Karpas-422 (cell line): ENCODE measurements at regions not wholly inside any gene's neighbourhood (a gene's known extent, or its start where the extent isn't known, plus 50 kb on each side); places are given as distances from the start of the nearest gene placed in this dataset.

Experiments
- DNase-seq: peaks from one replicate; pipeline ENCODE4 v3.0.0-alpha.2; 2015
- H2AFZ ChIP-seq: fragments of 200-600 bp; sonication (generic); 2 replicates; pipeline ENCODE4 v1.6.1; 2014; ENCODE audit warnings: antibody characterized with exemption, low read length, mixed read lengths
- H3K27ac ChIP-seq: fragments of 200-600 bp; sonication (generic); 2 replicates; pipeline ENCODE4 v1.5.1; 2014; ENCODE audit warnings: mild to moderate bottlenecking, low read length, moderate library complexity
- H3K27me3 ChIP-seq: fragments of 200-600 bp; sonication (generic); 2 replicates; pipeline ENCODE4 v1.6.1; 2014; ENCODE audit warnings: low read length, mixed read lengths
- H3K36me3 ChIP-seq: fragments of 200-600 bp; sonication (generic); 2 replicates; pipeline ENCODE4 v1.6.1; 2014; ENCODE audit warnings: low read length, mixed read lengths; ENCODE audit not compliant: insufficient read depth
- H3K4me1 ChIP-seq: fragments of 200-600 bp; sonication (generic); 2 replicates; pipeline ENCODE4 v1.6.1; 2014; ENCODE audit warnings: mild to moderate bottlenecking, low read length, mixed read lengths
- H3K4me2 ChIP-seq: fragments of 200-600 bp; sonication (generic); 2 replicates; pipeline ENCODE4 v1.6.1; 2014; ENCODE audit warnings: low read length, low read depth, mild to moderate bottlenecking; ENCODE audit not compliant: poor library complexity, severe bottlenecking
- H3K4me3 ChIP-seq: fragments of 200-600 bp; sonication (generic); 2 replicates; pipeline ENCODE4 v1.5.1; 2014; ENCODE audit warnings: mild to moderate bottlenecking, antibody characterized with exemption, low read length, mixed read lengths
- H3K79me2 ChIP-seq: fragments of 200-600 bp; sonication (generic); 2 replicates; pipeline ENCODE4 v1.6.1; 2014; ENCODE audit warnings: mild to moderate bottlenecking, low read length, mixed read lengths
- H3K9ac ChIP-seq: fragments of 200-600 bp; sonication (generic); 2 replicates; pipeline ENCODE4 v1.6.0; 2014; ENCODE audit warnings: low read length
- H3K9me2 ChIP-seq: fragments of 200-600 bp; sonication (generic), shearing (Covaris generic); replicated peaks from 2 replicates; pipeline ENCODE4 v1.6.0; 2014; ENCODE audit warnings: mild to moderate bottlenecking, low read length, moderate library complexity; ENCODE audit not compliant: insufficient read depth
- H3K9me3 ChIP-seq: fragments of 300-700, 200-600 bp; sonication (generic); 2 replicates; pipeline ENCODE4 v1.6.1; 2014; ENCODE audit warnings: low read length, mixed read lengths
- H4K20me1 ChIP-seq: fragments of 200-600 bp; sonication (generic); 2 replicates; pipeline ENCODE4 v1.6.1; 2014; ENCODE audit warnings: mild to moderate bottlenecking, antibody characterized with exemption, low read length, low read depth; ENCODE audit not compliant: insufficient read depth

- Histone ChIP-seq H3K9me3 (no peaks in the 10 kb centered on the region), H2AFZ (no peak overlapping the region), H3K4me2 (no peak overlapping the region), H3K9ac (no peak overlapping the region), H4K20me1 (no peaks in the 10 kb centered on the region), H3K27ac (no peak overlapping the region), H3K9me2 (no peaks in the 10 kb centered on the region), H3K27me3 (no peaks in the 10 kb centered on the region), H3K4me1 (no peaks in the 10 kb centered on the region), H3K36me3 (no peaks in the 10 kb centered on the region), H3K79me2 (no peaks in the 10 kb centered on the region), H3K4me3 (no peak overlapping the region)
- DNase-seq, result no peak
These were observed 104.3 kb upstream of the PSMD7 start for GRCh38 chr16:74192281-74192797.

- no peaks in the 10 kb centered on the region for H3K27me3 ChIP-seq
- no peak overlapping the region for H3K27ac ChIP-seq
- no peaks in the 10 kb centered on the region for H3K9me3 ChIP-seq
- no peak for DNase-seq
- no peaks in the 10 kb centered on the region for H3K36me3 ChIP-seq
- H2AFZ ChIP-seq, result no peak overlapping the region
- no peaks in the 10 kb centered on the region for H3K79me2 ChIP-seq
- no peak overlapping the region for H3K4me3 ChIP-seq
- H3K4me1 ChIP-seq, result no peaks in the 10 kb centered on the region
- H3K9ac ChIP-seq, result no peak overlapping the region
- no peaks in the 10 kb centered on the region for H3K9me2 ChIP-seq
- no peaks in the 10 kb centered on the region for H4K20me1 ChIP-seq
- no peak overlapping the region for H3K4me2 ChIP-seq
These were observed 106.3 kb upstream of the PSMD7 start for GRCh38 chr16:74190292-74190691.

GRCh38 chr16:74188856-74189255 lies 107.8 kb upstream of the PSMD7 start:
- Histone ChIP-seq H3K27me3 (no peaks in the 10 kb centered on the region), H3K4me2 (no peak overlapping the region), H3K4me3 (no peak overlapping the region), H3K9ac (no peak overlapping the region), H3K9me2 (no peaks in the 10 kb centered on the region), H3K79me2 (no peaks in the 10 kb centered on the region), H3K36me3 (no peaks in the 10 kb centered on the region), H3K27ac (no peak overlapping the region), H3K9me3 (no peaks in the 10 kb centered on the region), H4K20me1 (no peaks in the 10 kb centered on the region), H2AFZ (no peak overlapping the region), H3K4me1 (no peaks in the 10 kb centered on the region)
- no peak for DNase-seq

GRCh38 chr16:74186561-74186971 lies 110.0 kb upstream of the PSMD7 start:
- Histone ChIP-seq H4K20me1 (no peaks in the 10 kb centered on the region), H3K9me2 (no peaks in the 10 kb centered on the region), H2AFZ (no peak overlapping the region), H3K4me1 (no peaks in the 10 kb centered on the region), H3K36me3 (no peaks in the 10 kb centered on the region), H3K4me3 (no peak overlapping the region), H3K9me3 (no peaks in the 10 kb centered on the region), H3K27me3 (no peaks in the 10 kb centered on the region), H3K4me2 (no peak overlapping the region), H3K9ac (no peak overlapping the region), H3K27ac (no peak overlapping the region), H3K79me2 (no peaks in the 10 kb centered on the region)
- no peak for DNase-seq

GRCh38 chr16:74184839-74185238 lies 111.8 kb upstream of the PSMD7 start:
- no peaks in the 10 kb centered on the region for H3K27me3 ChIP-seq
- no peak overlapping the region for H3K9ac ChIP-seq
- H3K27ac ChIP-seq, result no peak overlapping the region
- no peaks in the 10 kb centered on the region for H3K9me2 ChIP-seq
- H3K4me1 ChIP-seq, result no peaks in the 10 kb centered on the region
- H3K4me2 ChIP-seq, result no peak overlapping the region
- no peak overlapping the region for H2AFZ ChIP-seq
- no peak overlapping the region for H3K4me3 ChIP-seq
- no peaks in the 10 kb centered on the region for H4K20me1 ChIP-seq
- no peaks in the 10 kb centered on the region for H3K79me2 ChIP-seq
- H3K36me3 ChIP-seq, result no peaks in the 10 kb centered on the region
- DNase-seq, result no peak
- no peaks in the 10 kb centered on the region for H3K9me3 ChIP-seq

- no peak overlapping the region for H3K4me2 ChIP-seq
- no peaks in the 10 kb centered on the region for H3K9me2 ChIP-seq
- H3K4me1 ChIP-seq, result no peaks in the 10 kb centered on the region
- no peak overlapping the region for H3K9ac ChIP-seq
- H3K36me3 ChIP-seq, result no peaks in the 10 kb centered on the region
- H2AFZ ChIP-seq, result no peak overlapping the region
- no peaks in the 10 kb centered on the region for H3K79me2 ChIP-seq
- H3K27me3 ChIP-seq, result no peaks in the 10 kb centered on the region
- H3K27ac ChIP-seq, result no peak overlapping the region
- no peak for DNase-seq
- no peaks in the 10 kb centered on the region for H3K9me3 ChIP-seq
- no peaks in the 10 kb centered on the region for H4K20me1 ChIP-seq
- no peak overlapping the region for H3K4me3 ChIP-seq
These were observed 112.8 kb upstream of the PSMD7 start for GRCh38 chr16:74183601-74184360.

- no peak overlapping the region for H3K4me3 ChIP-seq
- 0 out of 2 replicates have a peak overlapping the region, but pooled peaks have one; percentile 43 for H2AFZ ChIP-seq
- no peaks in the 10 kb centered on the region for H3K79me2 ChIP-seq
- no peaks in the 10 kb centered on the region for H3K9me2 ChIP-seq
- H3K27me3 ChIP-seq, result no peaks in the 10 kb centered on the region
- H3K4me1 ChIP-seq, result no peaks in the 10 kb centered on the region
- H3K9ac ChIP-seq, result no peak overlapping the region
- H3K4me2 ChIP-seq, result no peak overlapping the region
- DNase-seq, result no peak
- no peaks in the 10 kb centered on the region for H3K9me3 ChIP-seq
- H4K20me1 ChIP-seq, result no peaks in the 10 kb centered on the region
- H3K27ac ChIP-seq, result no peak overlapping the region
- H3K36me3 ChIP-seq, result no peaks in the 10 kb centered on the region
These were observed 126.8 kb upstream of the PSMD7 start for GRCh38 chr16:74169687-74170376.

GRCh38 chr16:74169066-74169465 lies 127.5 kb upstream of the PSMD7 start:
- H3K4me2 ChIP-seq, result no peak overlapping the region
- H3K9ac ChIP-seq, result no peak overlapping the region
- no peaks in the 10 kb centered on the region for H3K27me3 ChIP-seq
- H3K79me2 ChIP-seq, result no peaks in the 10 kb centered on the region
- H2AFZ ChIP-seq, result no peak overlapping the region
- H3K9me3 ChIP-seq, result no peaks in the 10 kb centered on the region
- no peaks in the 10 kb centered on the region for H3K36me3 ChIP-seq
- no peaks in the 10 kb centered on the region for H3K9me2 ChIP-seq
- no peak overlapping the region for H3K27ac ChIP-seq
- no peaks in the 10 kb centered on the region for H4K20me1 ChIP-seq
- H3K4me1 ChIP-seq, result no peaks in the 10 kb centered on the region
- DNase-seq, result no peak
- no peak overlapping the region for H3K4me3 ChIP-seq
